Body of pancreas (tissue), 4 donors: ENCODE measurements at regions not wholly inside any gene's neighbourhood (a gene's known extent, or its start where the extent isn't known, plus 50 kb on each side); places are given as distances from the start of the nearest gene placed in this dataset.

Experiments used
- ATAC-seq: fragments of 150-250 bp; one replicate; pipeline ENCODE4 v1.9.1; 2016
- DNase-seq, 4 donors: peaks; one replicate each; pipeline ENCODE4 v3.0.0-alpha.2; 2019
- H3K27ac ChIP-seq, 4 donors: fragments of 200-600 bp; sonication (generic); 1 replicate in 3 of 4; 2 replicates in 1 of 4; pipeline versions ENCODE4 v1.5.1 to v1.6.1; 2016 to 2019; ENCODE audit warnings: mild to moderate bottlenecking in 1 of 4, mixed read lengths in 1 of 4, moderate library complexity in 1 of 4
- H3K27me3 ChIP-seq, 2 donors: fragments of 200-600 bp; sonication (generic); one replicate each; pipeline ENCODE4 v1.6.0; 2016; ENCODE audit warnings: mild to moderate bottlenecking in 1 of 2
- H3K36me3 ChIP-seq, 2 donors: fragments of 200-600 bp; sonication (generic); replicated peaks in 1 of 2; 2 replicates each; pipeline ENCODE4 v1.5.1; 2016; ENCODE audit warnings: low read depth in 2 of 2; ENCODE audit not compliant: insufficient read depth in 1 of 2
- H3K4me1 ChIP-seq: fragments of 200-600 bp; sonication (generic); one replicate; pipeline ENCODE4 v1.6.0; 2016
- H3K4me3 ChIP-seq, 2 donors: fragments of 200-600 bp; sonication (generic); 1 replicate in 1 of 2; 2 replicates in 1 of 2; pipeline ENCODE4 v1.5.1; 2016 to 2019
- H3K9me3 ChIP-seq, 3 donors: fragments of 200-600 bp; sonication (generic); 1 replicate in 2 of 3; 2 replicates in 1 of 3; pipeline ENCODE4 v1.5.1; 2016
- CTCF ChIP-seq, 7 experiments: fragments of 450-650 bp in 4 of 7; fragments of 200-600 bp in 3 of 7; sonication (generic) in 3 of 7; IDR thresholded peaks; one replicate each; pipeline ENCODE4 v1.5.1; 2016 to 2019; ENCODE audit warnings: antibody characterized with exemption in 7 of 7
- POLR2A ChIP-seq, 3 donors: fragments of 450-650 bp; IDR thresholded peaks; one replicate each; pipeline ENCODE4 v1.6.1; 2016; ENCODE audit warnings: antibody characterized with exemption in 3 of 3, mild to moderate bottlenecking in 2 of 3
- WGBS, 2 donors: methylation state at CpG; one replicate each; pipeline ENCODE4 v1.1.5; 2017; 5-methylcytosine and 5-hydroxymethylcytosine counted together
- intact Hi-C: fragments of 100-400 bp; cut with DNase I; formaldehyde crosslinking; loops from one replicate; pipeline ENCODE4 v1.15.1; 2023

GRCh38 chr10:128879030-128879429 lies 588.0 kb upstream of the MGMT start:
- Histone ChIP-seq H3K4me1 (no peaks in the 10 kb centered on the region), H3K27ac (no peak overlapping the region), H3K9me3 (no peaks in the 10 kb centered on the region), H3K36me3 (no peaks in the 10 kb centered on the region), H3K27me3 (no peaks in the 10 kb centered on the region), H3K4me3 (no peak overlapping the region)
- ATAC-seq (no peak), DNase-seq (no peak)
- WGBS, 2 donors = 39 to 45% methylated on average over 3 of the region's 3 CpGs
- intact Hi-C loops = no loop called here
- TF ChIP-seq POLR2A (IDR thresholded peaks at IDR 0.05) (no peak), CTCF (IDR thresholded peaks at IDR 0.05) (no peak)

DNA sequence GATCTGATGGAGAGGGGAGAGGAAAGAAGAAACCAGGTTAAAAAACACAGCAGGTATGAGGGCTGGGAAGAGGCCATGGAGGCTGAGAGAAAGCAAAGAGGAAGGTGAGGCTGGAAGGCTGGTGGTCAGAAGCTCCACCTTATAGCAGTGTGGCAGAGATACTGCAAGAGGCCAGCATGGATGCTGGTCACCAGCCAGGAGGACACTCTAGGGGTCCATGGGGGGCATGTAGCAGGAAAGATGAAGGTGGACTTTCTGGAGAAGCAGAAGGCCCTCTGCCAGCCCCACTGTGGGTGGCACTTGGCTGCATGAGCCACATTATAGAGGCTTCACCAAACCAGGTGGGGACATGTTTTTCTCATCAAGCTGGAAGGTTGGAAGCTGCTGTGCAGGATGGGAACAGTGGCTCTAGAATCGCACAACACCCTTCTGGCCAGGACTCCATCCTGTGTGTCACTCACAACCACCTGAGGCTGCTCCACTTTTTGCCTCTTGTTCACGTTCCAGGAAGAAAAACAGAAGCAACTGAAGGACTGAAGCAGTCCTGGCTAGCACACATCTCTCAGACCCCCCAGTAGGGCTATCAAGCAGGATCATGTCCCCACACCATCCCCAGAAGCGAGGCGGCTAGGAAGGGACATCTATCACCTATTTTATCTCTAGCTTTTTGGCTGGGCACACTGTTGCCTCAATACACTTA lies 587.5 kb upstream of the MGMT start:
- Histone ChIP-seq H3K27ac (no peak overlapping the region), H3K9me3 (no peaks in the 10 kb centered on the region), H3K27me3 (no peaks in the 10 kb centered on the region), H3K4me3 (no peak overlapping the region), H3K4me1 (no peaks in the 10 kb centered on the region), H3K36me3 (no peaks in the 10 kb centered on the region)
- WGBS, 2 donors = 55 to 67% methylated on average over 4 of the region's 4 CpGs
- intact Hi-C loops = no loop called here
- ATAC-seq = no peak
- no peak for TF ChIP-seq POLR2A (IDR thresholded peaks at IDR 0.05)
- no peak for TF ChIP-seq CTCF (IDR thresholded peaks at IDR 0.05)
- DNase-seq = no peak

GRCh38 chr10:128880159-128880725 lies 586.8 kb upstream of the MGMT start:
- H3K4me3 ChIP-seq = no peak overlapping the region
- WGBS, 2 donors = 58 to 62% methylated on average over 4 of the region's 4 CpGs
- H3K27ac ChIP-seq = no peak overlapping the region
- no peak for ATAC-seq
- TF ChIP-seq POLR2A (IDR thresholded peaks at IDR 0.05) (no peak), CTCF (IDR thresholded peaks at IDR 0.05) (no peak)
- no peaks in the 10 kb centered on the region for H3K9me3 ChIP-seq
- H3K36me3 ChIP-seq = no peaks in the 10 kb centered on the region
- DNase-seq = no peak
- intact Hi-C loops = no loop called here
- no peaks in the 10 kb centered on the region for H3K4me1 ChIP-seq
- no peaks in the 10 kb centered on the region for H3K27me3 ChIP-seq

- DNase-seq (no peak), ATAC-seq (no peak)
- intact Hi-C loops = no loop called here
- no peaks in the 10 kb centered on the region for H3K36me3 ChIP-seq
- H3K9me3 ChIP-seq = no peaks in the 10 kb centered on the region
- TF ChIP-seq POLR2A (IDR thresholded peaks at IDR 0.05) = no peak
- no peak for TF ChIP-seq CTCF (IDR thresholded peaks at IDR 0.05)
- H3K27me3 ChIP-seq = no peaks in the 10 kb centered on the region
- WGBS, 2 donors = 76 to 78% methylated on average over 3 of the region's 3 CpGs
- no peak overlapping the region for H3K4me3 ChIP-seq
- H3K27ac ChIP-seq = no peak overlapping the region
- no peaks in the 10 kb centered on the region for H3K4me1 ChIP-seq
These were observed 586.0 kb upstream of the MGMT start for GRCh38 chr10:128881086-128881485.
